ENCODE measurements at regions not wholly inside any gene's neighbourhood (a gene's known extent, or its start where the extent isn't known, plus 50 kb on each side); places are given as distances from the start of the nearest gene placed in this dataset.

- Histone ChIP-seq H3K4me3 (ENCODE audit: low read depth in 1 of 3, low read length in 3 of 3) (no peak overlapping the region), H3K27me3 (ENCODE audit: control insufficient read depth in 4 of 4, insufficient read depth in 4 of 4, low read length in 3 of 4) (no peaks in the 10 kb centered on the region), H3K4me1 (ENCODE audit: control insufficient read depth in 4 of 4, insufficient read depth in 4 of 4, low read length in 3 of 4) (no peaks in the 10 kb centered on the region), H3K27ac (ENCODE audit: low read depth in 1 of 2, low read length in 2 of 2) (no peak overlapping the region), H3K36me3 (ENCODE audit: control insufficient read depth in 4 of 4, insufficient read depth in 3 of 4, low read depth in 1 of 4, low read length in 3 of 4) (no peaks in the 10 kb centered on the region), H3K9ac (ENCODE audit: low read depth in 1 of 2, low read length in 2 of 2) (no peak overlapping the region), H3K9me3 (ENCODE audit: control insufficient read depth in 4 of 4, low read length in 3 of 4) (no peaks in the 10 kb centered on the region)
- WGBS = 75% methylated on average over 4 of the region's 4 CpGs
- TF ChIP-seq HNF4A (conservative IDR thresholded peaks at IDR 0.05) (no peak), ATF3 (IDR thresholded peaks at IDR 0.05) (no peak), FOXA1 (IDR thresholded peaks at IDR 0.05) (no peak), NR2F2 (IDR thresholded peaks at IDR 0.05) (no peak), FOXA2 (IDR thresholded peaks at IDR 0.05) (no peak), TAF1 (conservative IDR thresholded peaks at IDR 0.05) (no peak), GABPA (IDR thresholded peaks at IDR 0.05 in 1 of 2, conservative IDR thresholded peaks at IDR 0.05 in 1 of 2) (no peak), HNF4G (IDR thresholded peaks at IDR 0.05) (no peak), RAD21 (IDR thresholded peaks at IDR 0.05) (no peak)
- TF ChIP-seq, protein P1, sequence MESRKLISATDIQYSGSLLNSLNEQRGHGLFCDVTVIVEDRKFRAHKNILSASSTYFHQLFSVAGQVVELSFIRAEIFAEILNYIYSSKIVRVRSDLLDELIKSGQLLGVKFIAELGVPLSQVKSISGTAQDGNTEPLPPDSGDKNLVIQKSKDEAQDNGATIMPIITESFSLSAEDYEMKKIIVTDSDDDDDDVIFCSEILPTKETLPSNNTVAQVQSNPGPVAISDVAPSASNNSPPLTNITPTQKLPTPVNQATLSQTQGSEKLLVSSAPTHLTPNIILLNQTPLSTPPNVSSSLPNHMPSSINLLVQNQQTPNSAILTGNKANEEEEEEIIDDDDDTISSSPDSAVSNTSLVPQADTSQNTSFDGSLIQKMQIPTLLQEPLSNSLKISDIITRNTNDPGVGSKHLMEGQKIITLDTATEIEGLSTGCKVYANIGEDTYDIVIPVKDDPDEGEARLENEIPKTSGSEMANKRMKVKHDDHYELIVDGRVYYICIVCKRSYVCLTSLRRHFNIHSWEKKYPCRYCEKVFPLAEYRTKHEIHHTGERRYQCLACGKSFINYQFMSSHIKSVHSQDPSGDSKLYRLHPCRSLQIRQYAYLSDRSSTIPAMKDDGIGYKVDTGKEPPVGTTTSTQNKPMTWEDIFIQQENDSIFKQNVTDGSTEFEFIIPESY (IDR thresholded peaks at IDR 0.05) = no peak
- no peak for DNase-seq (ENCODE audit: low spot score)
Observed at GRCh38 chr17:71791311-71791710, 329.5 kb upstream of the SOX9 start.

DNA sequence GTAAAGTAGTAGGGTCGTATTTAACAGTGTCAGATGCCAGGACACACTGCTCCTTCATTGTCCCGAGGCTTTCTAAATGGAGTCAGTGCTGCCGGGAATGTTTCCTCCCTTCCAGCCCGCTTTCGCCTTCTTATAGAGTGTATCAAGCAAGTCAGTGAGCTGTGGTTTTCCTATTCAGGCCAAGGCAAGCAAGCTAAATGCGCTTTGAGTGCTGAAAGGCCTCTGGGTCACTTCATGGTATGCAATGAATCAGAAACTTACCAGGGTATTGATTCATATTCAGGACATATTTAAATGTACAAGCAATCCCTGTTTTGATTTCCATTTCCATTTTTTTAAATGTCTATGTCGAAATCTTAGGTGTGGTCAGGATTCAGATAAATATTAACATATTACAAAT is 327.9 kb upstream of the SOX9 start:
- TF ChIP-seq HNF4G (IDR thresholded peaks at IDR 0.05) = no peak
- TF ChIP-seq, protein P2, sequence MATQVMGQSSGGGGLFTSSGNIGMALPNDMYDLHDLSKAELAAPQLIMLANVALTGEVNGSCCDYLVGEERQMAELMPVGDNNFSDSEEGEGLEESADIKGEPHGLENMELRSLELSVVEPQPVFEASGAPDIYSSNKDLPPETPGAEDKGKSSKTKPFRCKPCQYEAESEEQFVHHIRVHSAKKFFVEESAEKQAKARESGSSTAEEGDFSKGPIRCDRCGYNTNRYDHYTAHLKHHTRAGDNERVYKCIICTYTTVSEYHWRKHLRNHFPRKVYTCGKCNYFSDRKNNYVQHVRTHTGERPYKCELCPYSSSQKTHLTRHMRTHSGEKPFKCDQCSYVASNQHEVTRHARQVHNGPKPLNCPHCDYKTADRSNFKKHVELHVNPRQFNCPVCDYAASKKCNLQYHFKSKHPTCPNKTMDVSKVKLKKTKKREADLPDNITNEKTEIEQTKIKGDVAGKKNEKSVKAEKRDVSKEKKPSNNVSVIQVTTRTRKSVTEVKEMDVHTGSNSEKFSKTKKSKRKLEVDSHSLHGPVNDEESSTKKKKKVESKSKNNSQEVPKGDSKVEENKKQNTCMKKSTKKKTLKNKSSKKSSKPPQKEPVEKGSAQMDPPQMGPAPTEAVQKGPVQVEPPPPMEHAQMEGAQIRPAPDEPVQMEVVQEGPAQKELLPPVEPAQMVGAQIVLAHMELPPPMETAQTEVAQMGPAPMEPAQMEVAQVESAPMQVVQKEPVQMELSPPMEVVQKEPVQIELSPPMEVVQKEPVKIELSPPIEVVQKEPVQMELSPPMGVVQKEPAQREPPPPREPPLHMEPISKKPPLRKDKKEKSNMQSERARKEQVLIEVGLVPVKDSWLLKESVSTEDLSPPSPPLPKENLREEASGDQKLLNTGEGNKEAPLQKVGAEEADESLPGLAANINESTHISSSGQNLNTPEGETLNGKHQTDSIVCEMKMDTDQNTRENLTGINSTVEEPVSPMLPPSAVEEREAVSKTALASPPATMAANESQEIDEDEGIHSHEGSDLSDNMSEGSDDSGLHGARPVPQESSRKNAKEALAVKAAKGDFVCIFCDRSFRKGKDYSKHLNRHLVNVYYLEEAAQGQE (IDR thresholded peaks at IDR 0.05) = no peak
- TF ChIP-seq, protein P1 (IDR thresholded peaks at IDR 0.05) = no peak
- no peak for TF ChIP-seq YY1 (IDR thresholded peaks at IDR 0.05)
- TF ChIP-seq FOXA1 (IDR thresholded peaks at IDR 0.05) = no peak
- TF ChIP-seq TAF1 (conservative IDR thresholded peaks at IDR 0.05) = no peak
- no peak for TF ChIP-seq NR2F2 (IDR thresholded peaks at IDR 0.05)
- TF ChIP-seq HNF4A (conservative IDR thresholded peaks at IDR 0.05) = no peak
- no peak for TF ChIP-seq ATF3 (IDR thresholded peaks at IDR 0.05)
- TF ChIP-seq, protein P3, sequence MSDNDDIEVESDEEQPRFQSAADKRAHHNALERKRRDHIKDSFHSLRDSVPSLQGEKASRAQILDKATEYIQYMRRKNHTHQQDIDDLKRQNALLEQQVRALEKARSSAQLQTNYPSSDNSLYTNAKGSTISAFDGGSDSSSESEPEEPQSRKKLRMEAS (IDR thresholded peaks at IDR 0.05) = no peak
- TF ChIP-seq EGR1 (IDR thresholded peaks at IDR 0.05; ENCODE audit: low read depth in 2 of 2) = no peak
- TF ChIP-seq RXRA (IDR thresholded peaks at IDR 0.05) = no peak
- TF ChIP-seq SP1 (IDR thresholded peaks at IDR 0.05) = no peak
- no peak for TF ChIP-seq GABPA (IDR thresholded peaks at IDR 0.05 in 1 of 2, conservative IDR thresholded peaks at IDR 0.05 in 1 of 2)
- no peak for TF ChIP-seq CTCF (IDR thresholded peaks at IDR 0.05; ENCODE audit: low read depth, low read length, missing input control)
- no peak for TF ChIP-seq RAD21 (IDR thresholded peaks at IDR 0.05)
- TF ChIP-seq JUND (IDR thresholded peaks at IDR 0.05) = no peak
- TF ChIP-seq FOXA2 (IDR thresholded peaks at IDR 0.05) = no peak
- Histone ChIP-seq H3K4me3 (ENCODE audit: low read depth in 1 of 3, low read length in 3 of 3) (no peak overlapping the region), H3K27ac (ENCODE audit: low read depth in 1 of 2, low read length in 2 of 2) (no peak overlapping the region), H3K4me1 (ENCODE audit: control insufficient read depth in 4 of 4, insufficient read depth in 4 of 4, low read length in 3 of 4) (no peaks in the 10 kb centered on the region), H3K36me3 (ENCODE audit: control insufficient read depth in 4 of 4, insufficient read depth in 3 of 4, low read depth in 1 of 4, low read length in 3 of 4) (no peaks in the 10 kb centered on the region), H3K27me3 (ENCODE audit: control insufficient read depth in 4 of 4, insufficient read depth in 4 of 4, low read length in 3 of 4) (no peaks in the 10 kb centered on the region), H3K9me3 (ENCODE audit: control insufficient read depth in 4 of 4, low read length in 3 of 4) (no peaks in the 10 kb centered on the region), H3K9ac (ENCODE audit: low read depth in 1 of 2, low read length in 2 of 2) (no peak overlapping the region)
- WGBS = 76% methylated on average over 7 of the region's 7 CpGs
- no peak for DNase-seq (ENCODE audit: low spot score)

Data from liver (tissue), 8 donors.